HG03045 (cell line): ENCODE measurements at regions not wholly inside any gene's neighbourhood (a gene's known extent, or its start where the extent isn't known, plus 50 kb on each side); places are given as distances from the start of the nearest gene placed in this dataset.
"Not testable (repeated sequence)": the region's sequence is repeated elsewhere in the genome, so short reads cannot be mapped to it uniquely, and the experiment has no call there.

Experiments
- ATAC-seq: cut with Tn5 transposase; IDR thresholded peaks from one replicate; pipeline ENCODE4 v1.9.1; 2021; ENCODE audit warnings: mild to moderate bottlenecking, moderate library complexity; ENCODE audit not compliant: unreplicated experiment

GRCh38 chr6:84902354-84902928, 138.0 kb upstream of the TBX18 start:
- no peak for ATAC-seq

- ATAC-seq: no peak
These were observed 133.7 kb upstream of the TBX18 start for GRCh38 chr6:84897988-84898594.

- no peak for ATAC-seq
These were observed 132.6 kb upstream of the TBX18 start for GRCh38 chr6:84897011-84897410.

GRCh38 chr6:84892671-84893070, 128.3 kb upstream of the TBX18 start:
- ATAC-seq: no peak

- ATAC-seq: no peak
These were observed 118.7 kb upstream of the TBX18 start for GRCh38 chr6:84882768-84883766.

GRCh38 chr6:84879385-84879784, 115.0 kb upstream of the TBX18 start:
- ATAC-seq: not testable (repeated sequence)

- no peak for ATAC-seq
These were observed 113.3 kb upstream of the TBX18 start for GRCh38 chr6:84877515-84878210.

GRCh38 chr6:84876723-84877514, 112.5 kb upstream of the TBX18 start:
- no peak for ATAC-seq

- no peak for ATAC-seq
These were observed 108.8 kb upstream of the TBX18 start for GRCh38 chr6:84872996-84873723.

- ATAC-seq: no peak
These were observed 107.5 kb upstream of the TBX18 start for GRCh38 chr6:84871925-84872324.

- ATAC-seq: no peak
These were observed 106.3 kb upstream of the TBX18 start for GRCh38 chr6:84870672-84871071.

- no peak for ATAC-seq
These were observed 103.8 kb upstream of the TBX18 start for GRCh38 chr6:84868149-84868548.

GRCh38 chr6:84867521-84867920, 103.1 kb upstream of the TBX18 start:
- ATAC-seq: no peak

- ATAC-seq: no peak
These were observed 102.3 kb upstream of the TBX18 start for GRCh38 chr6:84866715-84867114.

- not testable (repeated sequence) for ATAC-seq
These were observed 101.0 kb upstream of the TBX18 start for GRCh38 chr6:84865372-84865771.

- ATAC-seq: no peak
These were observed 98.4 kb upstream of the TBX18 start for GRCh38 chr6:84862843-84863242.

GRCh38 chr6:84860920-84861319, 96.5 kb upstream of the TBX18 start:
- ATAC-seq: no peak

GRCh38 chr6:84860509-84860908, 96.1 kb upstream of the TBX18 start:
- ATAC-seq: no peak

- no peak for ATAC-seq
These were observed 90.5 kb upstream of the TBX18 start for GRCh38 chr6:84854811-84855400.
